ENCODE measurements at regions not wholly inside any gene's neighbourhood (a gene's known extent, or its start where the extent isn't known, plus 50 kb on each side); places are given as distances from the start of the nearest gene placed in this dataset.
"Not testable (repeated sequence)": the region's sequence is repeated elsewhere in the genome, so short reads cannot be mapped to it uniquely, and the experiment has no call there.

GRCh38 chr2:139410147-139410832 lies 630.1 kb upstream of the NXPH2 start:
- not testable (repeated sequence) for H3K36me3 ChIP-seq (ENCODE audit: insufficient read depth, low read length); H3K9ac ChIP-seq (ENCODE audit: low read depth, low read length); H3K27ac ChIP-seq (ENCODE audit: low read depth, low read length); H3K9me3 ChIP-seq (ENCODE audit: insufficient read depth, low read depth, low read length); H3K4me1 ChIP-seq (ENCODE audit: insufficient read depth, low read length); H3K27me3 ChIP-seq (ENCODE audit: insufficient read depth, low read length); H3K4me3 ChIP-seq (ENCODE audit: low read length)
- WGBS = 98% methylated on average over 41 of the region's 45 CpGs

- no peaks in the 10 kb centered on the region for H3K36me3 ChIP-seq (ENCODE audit: insufficient read depth, low read length)
- no peak overlapping the region for H3K9ac ChIP-seq (ENCODE audit: low read depth, low read length)
- no peak overlapping the region for H3K4me3 ChIP-seq (ENCODE audit: low read length)
- no peaks in the 10 kb centered on the region for H3K9me3 ChIP-seq (ENCODE audit: insufficient read depth, low read depth, low read length)
- H3K4me1 ChIP-seq (ENCODE audit: insufficient read depth, low read length) = no peaks in the 10 kb centered on the region
- H3K27ac ChIP-seq (ENCODE audit: low read depth, low read length) = no peak overlapping the region
- WGBS = 63% methylated on average over 3 of the region's 3 CpGs
- H3K27me3 ChIP-seq (ENCODE audit: insufficient read depth, low read length) = no peaks in the 10 kb centered on the region
Observed at GRCh38 chr2:139409212-139409611, 629.0 kb upstream of the NXPH2 start.

- Histone ChIP-seq H3K4me3 (ENCODE audit: low read length) (no peak overlapping the region), H3K27me3 (ENCODE audit: insufficient read depth, low read length) (no peaks in the 10 kb centered on the region), H3K27ac (ENCODE audit: low read depth, low read length) (no peak overlapping the region), H3K9ac (ENCODE audit: low read depth, low read length) (no peak overlapping the region), H3K36me3 (ENCODE audit: insufficient read depth, low read length) (no peaks in the 10 kb centered on the region), H3K9me3 (ENCODE audit: insufficient read depth, low read depth, low read length) (no peaks in the 10 kb centered on the region), H3K4me1 (ENCODE audit: insufficient read depth, low read length) (no peaks in the 10 kb centered on the region)
- 97% methylated on average over 2 of the region's 2 CpGs for WGBS
Observed at GRCh38 chr2:139403948-139404347, 623.8 kb upstream of the NXPH2 start.

GRCh38 chr2:139394801-139395200 lies 614.6 kb upstream of the NXPH2 start:
- H3K9me3 ChIP-seq (ENCODE audit: insufficient read depth, low read depth, low read length) = no peaks in the 10 kb centered on the region
- no peaks in the 10 kb centered on the region for H3K36me3 ChIP-seq (ENCODE audit: insufficient read depth, low read length)
- no peak overlapping the region for H3K4me3 ChIP-seq (ENCODE audit: low read length)
- H3K4me1 ChIP-seq (ENCODE audit: insufficient read depth, low read length) = no peaks in the 10 kb centered on the region
- WGBS = 98% methylated on average over 2 of the region's 2 CpGs
- no peaks in the 10 kb centered on the region for H3K27me3 ChIP-seq (ENCODE audit: insufficient read depth, low read length)
- H3K9ac ChIP-seq (ENCODE audit: low read depth, low read length) = no peak overlapping the region
- no peak overlapping the region for H3K27ac ChIP-seq (ENCODE audit: low read depth, low read length)

GRCh38 chr2:139389391-139389790 lies 609.2 kb upstream of the NXPH2 start:
- Histone ChIP-seq H3K27me3 (ENCODE audit: insufficient read depth, low read length) (no peaks in the 10 kb centered on the region), H3K4me3 (ENCODE audit: low read length) (no peak overlapping the region), H3K4me1 (ENCODE audit: insufficient read depth, low read length) (no peaks in the 10 kb centered on the region), H3K27ac (ENCODE audit: low read depth, low read length) (no peak overlapping the region), H3K36me3 (ENCODE audit: insufficient read depth, low read length) (no peaks in the 10 kb centered on the region), H3K9me3 (ENCODE audit: insufficient read depth, low read depth, low read length) (no peaks in the 10 kb centered on the region), H3K9ac (ENCODE audit: low read depth, low read length) (no peak overlapping the region)
- 89% methylated on average over 1 of the region's 2 CpGs for WGBS

- no peak overlapping the region for H3K27ac ChIP-seq (ENCODE audit: low read depth, low read length)
- no peaks in the 10 kb centered on the region for H3K9me3 ChIP-seq (ENCODE audit: insufficient read depth, low read depth, low read length)
- H3K27me3 ChIP-seq (ENCODE audit: insufficient read depth, low read length) = no peaks in the 10 kb centered on the region
- no peak overlapping the region for H3K4me3 ChIP-seq (ENCODE audit: low read length)
- no peaks in the 10 kb centered on the region for H3K36me3 ChIP-seq (ENCODE audit: insufficient read depth, low read length)
- no peak overlapping the region for H3K9ac ChIP-seq (ENCODE audit: low read depth, low read length)
- no peaks in the 10 kb centered on the region for H3K4me1 ChIP-seq (ENCODE audit: insufficient read depth, low read length)
- 100% methylated on average over 1 of the region's 1 CpG for WGBS
Observed at GRCh38 chr2:139386401-139386800, 606.2 kb upstream of the NXPH2 start.

GRCh38 chr2:139383532-139383931 lies 603.3 kb upstream of the NXPH2 start:
- H3K27me3 ChIP-seq (ENCODE audit: insufficient read depth, low read length) = no peaks in the 10 kb centered on the region
- H3K9ac ChIP-seq (ENCODE audit: low read depth, low read length) = no peak overlapping the region
- H3K4me1 ChIP-seq (ENCODE audit: insufficient read depth, low read length) = no peaks in the 10 kb centered on the region
- no peaks in the 10 kb centered on the region for H3K36me3 ChIP-seq (ENCODE audit: insufficient read depth, low read length)
- no peak overlapping the region for H3K4me3 ChIP-seq (ENCODE audit: low read length)
- no peaks in the 10 kb centered on the region for H3K9me3 ChIP-seq (ENCODE audit: insufficient read depth, low read depth, low read length)
- no peak overlapping the region for H3K27ac ChIP-seq (ENCODE audit: low read depth, low read length)

GRCh38 chr2:139380051-139380450 lies 599.9 kb upstream of the NXPH2 start:
- no peaks in the 10 kb centered on the region for H3K27me3 ChIP-seq (ENCODE audit: insufficient read depth, low read length)
- no peak overlapping the region for H3K4me3 ChIP-seq (ENCODE audit: low read length)
- no peak overlapping the region for H3K9ac ChIP-seq (ENCODE audit: low read depth, low read length)
- H3K27ac ChIP-seq (ENCODE audit: low read depth, low read length) = no peak overlapping the region
- no peaks in the 10 kb centered on the region for H3K36me3 ChIP-seq (ENCODE audit: insufficient read depth, low read length)
- no peaks in the 10 kb centered on the region for H3K9me3 ChIP-seq (ENCODE audit: insufficient read depth, low read depth, low read length)
- H3K4me1 ChIP-seq (ENCODE audit: insufficient read depth, low read length) = no peaks in the 10 kb centered on the region
- WGBS = 79% methylated on average over 1 of the region's 1 CpG

GRCh38 chr2:139378373-139378772 lies 598.2 kb upstream of the NXPH2 start:
- H3K36me3 ChIP-seq (ENCODE audit: insufficient read depth, low read length) = no peaks in the 10 kb centered on the region
- 81% methylated on average over 3 of the region's 3 CpGs for WGBS

GRCh38 chr2:139374296-139374850 lies 594.2 kb upstream of the NXPH2 start:
- Histone ChIP-seq H3K36me3 (ENCODE audit: insufficient read depth, low read length) (no peaks in the 10 kb centered on the region), H3K27me3 (ENCODE audit: insufficient read depth, low read length) (peaks cover 3% of the 10 kb centered on the region; the same call in 1 of the 2 replicates), H3K9me3 (ENCODE audit: insufficient read depth, low read depth, low read length) (no peaks in the 10 kb centered on the region), H3K4me3 (ENCODE audit: low read length) (no peak overlapping the region), H3K27ac (ENCODE audit: low read depth, low read length) (no peak overlapping the region), H3K9ac (ENCODE audit: low read depth, low read length) (no peak overlapping the region), H3K4me1 (ENCODE audit: insufficient read depth, low read length) (peaks cover 23% of the 10 kb centered on the region)
- 95% methylated on average over 4 of the region's 4 CpGs for WGBS

More at GRCh38 chr2:139378373-139378772, 598.2 kb upstream of the NXPH2 start:
- Histone ChIP-seq H3K9me3 (ENCODE audit: insufficient read depth, low read depth, low read length) (no peaks in the 10 kb centered on the region), H3K9ac (ENCODE audit: low read depth, low read length) (no peak overlapping the region), H3K4me3 (ENCODE audit: low read length) (no peak overlapping the region), H3K27ac (ENCODE audit: low read depth, low read length) (no peak overlapping the region), H3K4me1 (ENCODE audit: insufficient read depth, low read length) (0 out of 2 replicates have a peak, but pooled peaks cover 7% of the 10 kb centered on the region), H3K27me3 (ENCODE audit: insufficient read depth, low read length) (no peaks in the 10 kb centered on the region)

- Histone ChIP-seq H3K27ac (ENCODE audit: low read depth, low read length) (peak overlapping the region; percentile 23; the same call in 1 of the 2 replicates), H3K4me1 (ENCODE audit: insufficient read depth, low read length) (peaks cover 29% of the 10 kb centered on the region), H3K4me3 (ENCODE audit: low read length) (peak overlapping the region; percentile 20; the same call in 1 of the 2 replicates), H3K9me3 (ENCODE audit: insufficient read depth, low read depth, low read length) (no peaks in the 10 kb centered on the region), H3K27me3 (ENCODE audit: insufficient read depth, low read length) (peaks cover 15% of the 10 kb centered on the region), H3K9ac (ENCODE audit: low read depth, low read length) (no peak overlapping the region), H3K36me3 (ENCODE audit: insufficient read depth, low read length) (no peaks in the 10 kb centered on the region)
- WGBS = 19% methylated on average over 3 of the region's 4 CpGs
Observed at GRCh38 chr2:139369423-139370409, 589.5 kb upstream of the NXPH2 start.

Measured in HUES64 (cell line).